GM12891 (cell line): ENCODE measurements at regions not wholly inside any gene's neighbourhood (a gene's known extent, or its start where the extent isn't known, plus 50 kb on each side); places are given as distances from the start of the nearest gene placed in this dataset.

Experiments
- POLR2A ChIP-seq: IDR thresholded peaks from 2 replicates; pipeline ENCODE4 v1.6.1; 2011; ENCODE audit warnings: low read depth, low read length, control low read depth
- POLR2AphosphoS5 ChIP-seq: IDR thresholded peaks from 2 replicates; pipeline ENCODE4 v1.6.1; 2011; ENCODE audit warnings: low read depth, low read length, control low read depth

- TF ChIP-seq POLR2A (no peak), POLR2AphosphoS5 (no peak)
Observed at GRCh38 chr6:160929361-160929760, 62.2 kb upstream of the MAP3K4 start.
